ENCODE measurements at regions not wholly inside any gene's neighbourhood (a gene's known extent, or its start where the extent isn't known, plus 50 kb on each side); places are given as distances from the start of the nearest gene placed in this dataset.

- TF ChIP-seq, protein P1, sequence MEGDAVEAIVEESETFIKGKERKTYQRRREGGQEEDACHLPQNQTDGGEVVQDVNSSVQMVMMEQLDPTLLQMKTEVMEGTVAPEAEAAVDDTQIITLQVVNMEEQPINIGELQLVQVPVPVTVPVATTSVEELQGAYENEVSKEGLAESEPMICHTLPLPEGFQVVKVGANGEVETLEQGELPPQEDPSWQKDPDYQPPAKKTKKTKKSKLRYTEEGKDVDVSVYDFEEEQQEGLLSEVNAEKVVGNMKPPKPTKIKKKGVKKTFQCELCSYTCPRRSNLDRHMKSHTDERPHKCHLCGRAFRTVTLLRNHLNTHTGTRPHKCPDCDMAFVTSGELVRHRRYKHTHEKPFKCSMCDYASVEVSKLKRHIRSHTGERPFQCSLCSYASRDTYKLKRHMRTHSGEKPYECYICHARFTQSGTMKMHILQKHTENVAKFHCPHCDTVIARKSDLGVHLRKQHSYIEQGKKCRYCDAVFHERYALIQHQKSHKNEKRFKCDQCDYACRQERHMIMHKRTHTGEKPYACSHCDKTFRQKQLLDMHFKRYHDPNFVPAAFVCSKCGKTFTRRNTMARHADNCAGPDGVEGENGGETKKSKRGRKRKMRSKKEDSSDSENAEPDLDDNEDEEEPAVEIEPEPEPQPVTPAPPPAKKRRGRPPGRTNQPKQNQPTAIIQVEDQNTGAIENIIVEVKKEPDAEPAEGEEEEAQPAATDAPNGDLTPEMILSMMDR (IDR thresholded peaks at IDR 0.05), result no peak
- TF ChIP-seq EZH2 (IDR thresholded peaks at IDR 0.05; ENCODE audit: borderline replicate concordance, insufficient read depth, low read depth, low read length, poor library complexity, severe bottlenecking), result no peak
These were observed 239.3 kb downstream of the CRLF2 start for GRCh38 chrX:973010-973632.
